GM23338 (cell line): ENCODE measurements at regions not wholly inside any gene's neighbourhood (a gene's known extent, or its start where the extent isn't known, plus 50 kb on each side); places are given as distances from the start of the nearest gene placed in this dataset.

Experiments
- ATAC-seq: fragments of 200-7000 bp; cut with Tn5 transposase; 3 replicates; pipeline ENCODE4 v1.9.1; 2020
- DNase-seq: peaks from one replicate; pipeline ENCODE4 v3.0.0-alpha.2; 2015; ENCODE audit warnings: low spot score
- H2AFZ ChIP-seq: fragments of 200-600 bp; sonication (generic); 2 replicates; pipeline ENCODE4 v1.8.0; 2016; ENCODE audit warnings: antibody characterized with exemption, mild to moderate bottlenecking, moderate library complexity
- H3F3A ChIP-seq: fragments of 200-600 bp; sonication (generic); replicated peaks from 2 replicates; pipeline ENCODE4 v1.8.0; 2017; ENCODE audit warnings: antibody characterized with exemption, mixed run types, low read depth
- H3K27ac ChIP-seq: fragments of 200-600 bp; sonication (generic); 2 replicates; pipeline ENCODE4 v1.6.1; 2016; ENCODE audit warnings: low read depth
- H3K27me3 ChIP-seq: fragments of 200-600 bp; sonication (generic); 2 replicates; pipeline ENCODE4 v1.8.0; 2016; ENCODE audit warnings: mild to moderate bottlenecking, mixed run types, moderate library complexity; ENCODE audit not compliant: insufficient read depth
- H3K36me3 ChIP-seq: fragments of 200-600 bp; sonication (generic); 2 replicates; pipeline ENCODE4 v1.8.0; 2016; ENCODE audit warnings: mild to moderate bottlenecking; ENCODE audit not compliant: insufficient read depth
- H3K4me1 ChIP-seq: fragments of 200-600 bp; sonication (generic); 2 replicates; pipeline ENCODE4 v1.8.0; 2016; ENCODE audit warnings: mild to moderate bottlenecking, moderate library complexity; ENCODE audit not compliant: insufficient read depth
- H3K4me2 ChIP-seq: fragments of 200-600 bp; sonication (generic); 2 replicates; pipeline ENCODE4 v1.7.1; 2017; ENCODE audit warnings: mixed run types
- H3K4me3 ChIP-seq: fragments of 200-600 bp; sonication (generic); 2 replicates; pipeline ENCODE4 v1.6.1; 2016; ENCODE audit warnings: mixed run types
- H3K79me2 ChIP-seq: fragments of 200-600 bp; sonication (generic); replicated peaks from 2 replicates; pipeline ENCODE4 v1.8.0; 2017; ENCODE audit warnings: mild to moderate bottlenecking; ENCODE audit not compliant: insufficient read depth
- H3K9me2 ChIP-seq: fragments of 200-600 bp; sonication (generic); 2 replicates; pipeline ENCODE4 v1.8.0; 2017; ENCODE audit not compliant: insufficient read depth
- H4K20me1 ChIP-seq: fragments of 200-600 bp; sonication (generic); replicated peaks from 2 replicates; pipeline ENCODE4 v1.8.0; 2017; ENCODE audit warnings: mild to moderate bottlenecking; ENCODE audit not compliant: insufficient read depth
- H3K27ac Mint-ChIP-seq: 2 replicates; pipeline ENCODE4 v1.8.0; 2020; ENCODE audit warnings: inconsistent platforms, mild to moderate bottlenecking, moderate library complexity, mixed read lengths
- H3K27me3 Mint-ChIP-seq: 3 replicates; pipeline ENCODE4 v1.8.0; 2022; ENCODE audit warnings: low read depth, mild to moderate bottlenecking, moderate library complexity, mixed read lengths, inconsistent platforms; ENCODE audit not compliant: insufficient read depth, poor library complexity
- H3K36me3 Mint-ChIP-seq: 3 replicates; pipeline ENCODE4 v1.8.0; 2021; ENCODE audit warnings: low read depth, mild to moderate bottlenecking, inconsistent platforms, moderate library complexity, mixed read lengths
- H3K4me1 Mint-ChIP-seq: 3 replicates; pipeline ENCODE4 v1.8.0; 2020; ENCODE audit warnings: mild to moderate bottlenecking, inconsistent platforms, mixed read lengths
- H3K4me3 Mint-ChIP-seq: 3 replicates; pipeline ENCODE4 v1.8.0; 2021; ENCODE audit warnings: moderate library complexity, mild to moderate bottlenecking, inconsistent platforms, mixed read lengths
- H3K9me3 Mint-ChIP-seq: 3 replicates; pipeline ENCODE4 v1.8.0; 2020; ENCODE audit warnings: moderate library complexity, mild to moderate bottlenecking, inconsistent platforms, mixed read lengths
- CTCF ChIP-seq, 2 experiments: fragments of 200-600 bp in 1 of 2; sonication (generic) in 1 of 2; conservative IDR thresholded peaks; 2 replicates each; pipeline versions ENCODE4 v1.5.1 to v1.6.1; 2016 to 2017; ENCODE audit warnings: antibody characterized with exemption in 2 of 2, low read depth in 2 of 2, mild to moderate bottlenecking in 2 of 2, moderate library complexity in 1 of 2
- EZH2phosphoT487 ChIP-seq: fragments of 200-600 bp; sonication (generic); IDR thresholded peaks from one replicate; pipeline ENCODE4 v1.8.1; 2018; ENCODE audit warnings: antibody characterized with exemption; ENCODE audit not compliant: unreplicated experiment
- STAT1 ChIP-seq: IDR thresholded peaks from one replicate; pipeline ENCODE4 v1.6.1; 2016; ENCODE audit warnings: antibody characterized with exemption; ENCODE audit not compliant: unreplicated experiment
- ZNF114 ChIP-seq: fragments of 250-450 bp; sonication (Bioruptor Pico); IDR thresholded peaks from 2 replicates; pipeline ENCODE4 v1.5.0; 2020; ENCODE audit warnings: mild to moderate bottlenecking, moderate library complexity
- TF ChIP-seq, protein P1 (sequence below): IDR thresholded peaks from one replicate; pipeline ENCODE4 v1.6.1; 2018; ENCODE audit warnings: antibody characterized with exemption; ENCODE audit not compliant: unreplicated experiment
- TF ChIP-seq, protein P2 (sequence below): IDR thresholded peaks from 2 replicates; pipeline ENCODE4 v1.6.1; 2016; ENCODE audit warnings: antibody characterized with exemption

- no peaks in the 10 kb centered on the region for H3K4me1 ChIP-seq
- no peak overlapping the region for H2AFZ ChIP-seq
- 0 out of 3 replicates have a peak, but pooled peaks cover 3% of the 10 kb centered on the region for H3K4me1 Mint-ChIP-seq
- H3K36me3 ChIP-seq, result no peaks in the 10 kb centered on the region
- H4K20me1 ChIP-seq, result no peaks in the 10 kb centered on the region
- no peak for ATAC-seq
- no peak for DNase-seq
- no peak overlapping the region for H3K27ac Mint-ChIP-seq
- H3K9me2 ChIP-seq, result no peaks in the 10 kb centered on the region; the same call in 1 of the 2 replicates
- no peak overlapping the region for H3K4me3 ChIP-seq
- H3K27me3 ChIP-seq, result no peaks in the 10 kb centered on the region
- no peak overlapping the region for H3K4me2 ChIP-seq
- H3K27me3 Mint-ChIP-seq, result peaks cover 2% of the 10 kb centered on the region
- H3K9me3 Mint-ChIP-seq, result no peaks in the 10 kb centered on the region
- no peaks in the 10 kb centered on the region for H3F3A ChIP-seq
- H3K36me3 Mint-ChIP-seq, result no peaks in the 10 kb centered on the region
- TF ChIP-seq, protein P1, sequence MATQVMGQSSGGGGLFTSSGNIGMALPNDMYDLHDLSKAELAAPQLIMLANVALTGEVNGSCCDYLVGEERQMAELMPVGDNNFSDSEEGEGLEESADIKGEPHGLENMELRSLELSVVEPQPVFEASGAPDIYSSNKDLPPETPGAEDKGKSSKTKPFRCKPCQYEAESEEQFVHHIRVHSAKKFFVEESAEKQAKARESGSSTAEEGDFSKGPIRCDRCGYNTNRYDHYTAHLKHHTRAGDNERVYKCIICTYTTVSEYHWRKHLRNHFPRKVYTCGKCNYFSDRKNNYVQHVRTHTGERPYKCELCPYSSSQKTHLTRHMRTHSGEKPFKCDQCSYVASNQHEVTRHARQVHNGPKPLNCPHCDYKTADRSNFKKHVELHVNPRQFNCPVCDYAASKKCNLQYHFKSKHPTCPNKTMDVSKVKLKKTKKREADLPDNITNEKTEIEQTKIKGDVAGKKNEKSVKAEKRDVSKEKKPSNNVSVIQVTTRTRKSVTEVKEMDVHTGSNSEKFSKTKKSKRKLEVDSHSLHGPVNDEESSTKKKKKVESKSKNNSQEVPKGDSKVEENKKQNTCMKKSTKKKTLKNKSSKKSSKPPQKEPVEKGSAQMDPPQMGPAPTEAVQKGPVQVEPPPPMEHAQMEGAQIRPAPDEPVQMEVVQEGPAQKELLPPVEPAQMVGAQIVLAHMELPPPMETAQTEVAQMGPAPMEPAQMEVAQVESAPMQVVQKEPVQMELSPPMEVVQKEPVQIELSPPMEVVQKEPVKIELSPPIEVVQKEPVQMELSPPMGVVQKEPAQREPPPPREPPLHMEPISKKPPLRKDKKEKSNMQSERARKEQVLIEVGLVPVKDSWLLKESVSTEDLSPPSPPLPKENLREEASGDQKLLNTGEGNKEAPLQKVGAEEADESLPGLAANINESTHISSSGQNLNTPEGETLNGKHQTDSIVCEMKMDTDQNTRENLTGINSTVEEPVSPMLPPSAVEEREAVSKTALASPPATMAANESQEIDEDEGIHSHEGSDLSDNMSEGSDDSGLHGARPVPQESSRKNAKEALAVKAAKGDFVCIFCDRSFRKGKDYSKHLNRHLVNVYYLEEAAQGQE, result no peak
- TF ChIP-seq, protein P2, sequence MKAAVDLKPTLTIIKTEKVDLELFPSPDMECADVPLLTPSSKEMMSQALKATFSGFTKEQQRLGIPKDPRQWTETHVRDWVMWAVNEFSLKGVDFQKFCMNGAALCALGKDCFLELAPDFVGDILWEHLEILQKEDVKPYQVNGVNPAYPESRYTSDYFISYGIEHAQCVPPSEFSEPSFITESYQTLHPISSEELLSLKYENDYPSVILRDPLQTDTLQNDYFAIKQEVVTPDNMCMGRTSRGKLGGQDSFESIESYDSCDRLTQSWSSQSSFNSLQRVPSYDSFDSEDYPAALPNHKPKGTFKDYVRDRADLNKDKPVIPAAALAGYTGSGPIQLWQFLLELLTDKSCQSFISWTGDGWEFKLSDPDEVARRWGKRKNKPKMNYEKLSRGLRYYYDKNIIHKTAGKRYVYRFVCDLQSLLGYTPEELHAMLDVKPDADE, result no peak
- TF ChIP-seq EZH2phosphoT487, result no peak
- no peak for TF ChIP-seq CTCF (conservative IDR thresholded peaks at IDR 0.05; ENCODE audit: low read depth in 2 of 2)
- H3K27ac ChIP-seq, result no peak overlapping the region
- H3K79me2 ChIP-seq, result no peaks in the 10 kb centered on the region
- no peak overlapping the region for H3K4me3 Mint-ChIP-seq
These were observed 998.0 kb downstream of the DSC3 start for GRCh38 chr18:30044496-30044895.

DNA sequence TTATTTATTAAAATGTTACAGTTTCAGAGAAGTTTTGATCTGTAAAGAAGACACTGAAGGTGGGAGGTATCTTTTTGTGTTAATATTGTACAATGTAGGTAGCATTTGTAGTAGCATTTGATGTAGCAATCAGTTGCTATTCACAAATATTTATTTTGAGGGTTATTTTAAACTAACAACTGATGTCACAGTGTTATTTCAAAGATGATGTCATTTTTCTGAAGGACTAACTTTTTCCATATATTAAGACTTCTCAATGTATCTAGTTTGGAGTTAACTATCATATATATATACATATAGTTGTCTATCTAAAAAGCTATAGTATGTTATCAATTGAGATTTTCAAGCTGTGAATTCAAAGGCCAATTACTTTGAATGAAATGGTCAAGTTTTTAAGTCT, 1003.3 kb downstream of the DSC3 start:
- Histone ChIP-seq H4K20me1 (no peaks in the 10 kb centered on the region), H2AFZ (no peak overlapping the region), H3K4me1 (no peaks in the 10 kb centered on the region), H3K4me3 (no peak overlapping the region), H3K27me3 (no peaks in the 10 kb centered on the region), H3K27ac (no peak overlapping the region), H3K36me3 (no peaks in the 10 kb centered on the region; the same call in 1 of the 2 replicates), H3K79me2 (no peaks in the 10 kb centered on the region), H3K9me2 (no peaks in the 10 kb centered on the region; the same call in 1 of the 2 replicates), H3F3A (no peaks in the 10 kb centered on the region), H3K4me2 (no peak overlapping the region)
- H3K4me1 Mint-ChIP-seq, result 0 out of 3 replicates have a peak, but pooled peaks cover 3% of the 10 kb centered on the region
- H3K9me3 Mint-ChIP-seq, result peaks cover 24% of the 10 kb centered on the region
- no peak overlapping the region for H3K4me3 Mint-ChIP-seq
- H3K27ac Mint-ChIP-seq, result no peak overlapping the region
- DNase-seq, result no peak
- H3K27me3 Mint-ChIP-seq, result no peaks in the 10 kb centered on the region
- TF ChIP-seq EZH2phosphoT487 (no peak), STAT1 (no peak), ZNF114 (CRISPR knock-in tag) (no peak), CTCF (conservative IDR thresholded peaks at IDR 0.05; ENCODE audit: low read depth in 2 of 2) (no peak)
- TF ChIP-seq, protein P2, result no peak
- ATAC-seq, result no peak
- H3K36me3 Mint-ChIP-seq, result peaks cover 21% of the 10 kb centered on the region
